HL-60 (cell line): ENCODE measurements at regions not wholly inside any gene's neighbourhood (a gene's known extent, or its start where the extent isn't known, plus 50 kb on each side); places are given as distances from the start of the nearest gene placed in this dataset.

Source experiments
- DNase-seq, 2 experiments: peaks; one replicate each; pipeline ENCODE4 v3.0.0-alpha.2; 2010 to 2020; ENCODE audit warnings: low read depth in 1 of 2, low spot score in 1 of 2
- H3K27ac ChIP-seq: fragments of 250-450 bp; sonication (Bioruptor Pico); replicated peaks from 2 replicates; pipeline ENCODE4 v1.5.1; 2020; ENCODE audit warnings: mild to moderate bottlenecking, moderate library complexity
- H3K27me3 ChIP-seq: fragments of 250-450 bp; sonication (Bioruptor Pico); 2 replicates; pipeline ENCODE4 v1.5.1; 2021; ENCODE audit warnings: mild to moderate bottlenecking, moderate library complexity; ENCODE audit not compliant: insufficient read depth, poor library complexity, severe bottlenecking
- H3K4me3 ChIP-seq: replicated peaks from 2 replicates; pipeline ENCODE4 v1.5.1; 2011; ENCODE audit warnings: mild to moderate bottlenecking, control low read depth, low read length; ENCODE audit not compliant: insufficient read depth
- GABPA ChIP-seq: IDR thresholded peaks from 2 replicates; pipeline ENCODE4 v1.6.1; 2012; ENCODE audit warnings: low read depth
- POLR2AphosphoS5 ChIP-seq: IDR thresholded peaks from 2 replicates; pipeline ENCODE4 v1.6.1; 2012; ENCODE audit warnings: low read depth
- REST ChIP-seq: IDR thresholded peaks from 2 replicates; pipeline ENCODE4 v1.6.1; 2012; ENCODE audit warnings: low read depth; ENCODE audit not compliant: insufficient replicate concordance
- SPI1 ChIP-seq: IDR thresholded peaks from 2 replicates; pipeline ENCODE4 v1.6.1; 2012; ENCODE audit warnings: low read depth, mild to moderate bottlenecking, borderline replicate concordance
- TF ChIP-seq, protein P1 (sequence below): IDR thresholded peaks from one replicate; pipeline ENCODE4 v1.5.1; 2011; ENCODE audit warnings: low read length, control low read depth, inconsistent platforms; ENCODE audit not compliant: insufficient read depth

DNA sequence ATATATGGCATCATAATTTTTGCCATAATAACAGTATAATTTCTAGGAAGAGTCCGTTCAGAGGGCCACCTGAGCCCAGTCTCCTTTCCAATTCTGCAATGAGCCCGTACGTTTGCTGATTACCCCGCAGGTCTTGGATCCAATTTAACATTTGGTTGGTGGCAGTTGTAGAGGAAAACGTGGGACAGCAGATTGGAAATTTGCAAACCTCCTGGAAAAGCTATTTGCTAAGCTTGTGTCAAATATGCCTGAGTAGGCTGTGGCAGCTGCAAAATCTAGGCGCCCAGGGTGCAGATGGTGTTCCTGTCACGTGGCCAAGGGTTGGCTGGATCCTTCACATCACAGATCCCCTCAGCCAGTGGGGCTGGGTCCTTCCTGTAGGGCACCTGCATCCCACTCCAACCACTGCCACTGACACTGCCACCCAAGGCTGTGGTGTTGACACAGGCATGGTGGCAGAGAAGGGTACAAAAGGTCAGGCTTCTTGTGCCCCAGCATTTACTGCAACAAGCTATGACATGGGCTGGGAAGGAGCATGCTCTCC lies 174.8 kb upstream of the SYT6 start:
- TF ChIP-seq SPI1: no peak
- TF ChIP-seq POLR2AphosphoS5: no peak
- TF ChIP-seq GABPA: no peak
- no peak for TF ChIP-seq REST
- TF ChIP-seq, protein P1, sequence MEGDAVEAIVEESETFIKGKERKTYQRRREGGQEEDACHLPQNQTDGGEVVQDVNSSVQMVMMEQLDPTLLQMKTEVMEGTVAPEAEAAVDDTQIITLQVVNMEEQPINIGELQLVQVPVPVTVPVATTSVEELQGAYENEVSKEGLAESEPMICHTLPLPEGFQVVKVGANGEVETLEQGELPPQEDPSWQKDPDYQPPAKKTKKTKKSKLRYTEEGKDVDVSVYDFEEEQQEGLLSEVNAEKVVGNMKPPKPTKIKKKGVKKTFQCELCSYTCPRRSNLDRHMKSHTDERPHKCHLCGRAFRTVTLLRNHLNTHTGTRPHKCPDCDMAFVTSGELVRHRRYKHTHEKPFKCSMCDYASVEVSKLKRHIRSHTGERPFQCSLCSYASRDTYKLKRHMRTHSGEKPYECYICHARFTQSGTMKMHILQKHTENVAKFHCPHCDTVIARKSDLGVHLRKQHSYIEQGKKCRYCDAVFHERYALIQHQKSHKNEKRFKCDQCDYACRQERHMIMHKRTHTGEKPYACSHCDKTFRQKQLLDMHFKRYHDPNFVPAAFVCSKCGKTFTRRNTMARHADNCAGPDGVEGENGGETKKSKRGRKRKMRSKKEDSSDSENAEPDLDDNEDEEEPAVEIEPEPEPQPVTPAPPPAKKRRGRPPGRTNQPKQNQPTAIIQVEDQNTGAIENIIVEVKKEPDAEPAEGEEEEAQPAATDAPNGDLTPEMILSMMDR: no peak
- DNase-seq: no peak
- Histone ChIP-seq H3K27ac (no peak overlapping the region), H3K27me3 (peaks cover 11% of the 10 kb centered on the region), H3K4me3 (no peak overlapping the region)

DNA sequence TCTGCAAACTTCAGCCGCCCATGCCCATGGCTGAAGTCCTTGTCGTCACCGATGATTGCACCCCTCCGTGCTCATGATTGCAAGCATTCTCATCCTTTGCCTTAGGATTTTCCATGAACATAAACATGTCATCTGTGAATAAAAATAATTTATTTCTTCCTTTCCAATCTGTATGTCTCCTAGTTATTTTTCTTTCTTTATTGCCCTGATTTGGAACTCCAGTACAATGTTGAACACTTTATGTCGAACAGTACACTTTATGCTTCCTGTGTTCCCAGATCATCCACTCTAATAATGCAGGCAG lies 170.9 kb upstream of the SYT6 start:
- DNase-seq: no peak
- Histone ChIP-seq H3K4me3 (no peak overlapping the region), H3K27ac (no peak overlapping the region), H3K27me3 (peaks cover 3% of the 10 kb centered on the region)
- TF ChIP-seq GABPA: no peak
- TF ChIP-seq REST: no peak
- TF ChIP-seq POLR2AphosphoS5: no peak
- TF ChIP-seq, protein P1: no peak
- TF ChIP-seq SPI1: no peak

DNA sequence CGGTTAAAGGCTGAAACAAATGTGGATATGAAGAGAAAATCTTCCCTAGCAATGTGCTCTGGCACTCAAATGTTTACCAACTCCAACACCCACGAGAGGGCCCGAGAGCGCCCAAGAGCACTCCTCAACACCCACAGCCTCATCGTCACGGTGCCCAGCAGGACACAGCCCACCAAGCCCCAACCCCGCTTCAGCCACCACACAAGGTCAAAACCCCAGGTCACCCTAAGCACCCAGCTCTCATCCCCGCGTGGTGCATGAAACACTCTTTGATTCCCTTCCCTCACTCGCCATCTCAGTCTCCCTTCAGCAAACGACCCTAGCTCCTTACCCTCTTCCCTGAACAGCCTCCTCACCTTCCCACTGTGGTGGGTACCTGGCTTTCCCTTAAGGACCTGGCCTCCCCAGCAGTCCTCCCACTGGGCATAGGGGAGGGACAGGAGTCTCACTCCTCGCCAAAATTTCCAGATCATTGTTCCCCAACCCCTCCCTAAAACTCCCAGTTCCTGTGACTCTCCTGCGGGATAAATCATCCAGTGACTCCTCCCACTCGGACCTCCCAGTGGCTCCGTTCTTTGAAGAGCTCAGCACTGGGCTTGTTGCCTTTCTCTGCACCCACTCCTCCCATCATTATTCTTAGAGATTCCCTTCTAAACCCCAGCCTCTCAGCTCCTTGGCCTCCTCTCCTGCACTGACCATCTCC lies 170.4 kb upstream of the SYT6 start:
- no peak overlapping the region for H3K4me3 ChIP-seq
- H3K27ac ChIP-seq: no peak overlapping the region
- no peak for DNase-seq
- H3K27me3 ChIP-seq: peaks cover 3% of the 10 kb centered on the region
- TF ChIP-seq, protein P1: no peak
- TF ChIP-seq SPI1 (no peak), REST (no peak), POLR2AphosphoS5 (no peak), GABPA (no peak)
